DND-41 (cell line): ENCODE measurements at regions not wholly inside any gene's neighbourhood (a gene's known extent, or its start where the extent isn't known, plus 50 kb on each side); places are given as distances from the start of the nearest gene placed in this dataset.

Experiments used
- ATAC-seq: fragments of 200-7000 bp; cut with Tn5 transposase; 3 replicates; pipeline ENCODE4 v1.9.1; 2021; ENCODE audit warnings: low read depth; ENCODE audit not compliant: insufficient read depth
- DNase-seq: peaks from one replicate; pipeline ENCODE4 v3.0.0-alpha.2; 2020
- H2AFZ ChIP-seq: 2 replicates; pipeline ENCODE4 v1.6.0; 2012; ENCODE audit warnings: low read depth, low read length
- H3K27ac ChIP-seq: 2 replicates; pipeline ENCODE4 v1.5.1; 2012; ENCODE audit warnings: low read length, inconsistent platforms
- H3K27me3 ChIP-seq: fragments of 200-600 bp; sonication (generic); 2 replicates; pipeline ENCODE4 v1.6.0; 2012; ENCODE audit warnings: low read length, mild to moderate bottlenecking, inconsistent platforms; ENCODE audit not compliant: insufficient read depth, poor library complexity
- H3K36me3 ChIP-seq: 2 replicates; pipeline ENCODE4 v1.5.1; 2012; ENCODE audit warnings: low read length, inconsistent platforms; ENCODE audit not compliant: insufficient read depth
- H3K4me1 ChIP-seq: 2 replicates; pipeline ENCODE4 v1.5.1; 2012; ENCODE audit warnings: mild to moderate bottlenecking, low read length; ENCODE audit not compliant: insufficient read depth
- H3K4me2 ChIP-seq: 2 replicates; pipeline ENCODE4 v1.6.0; 2012; ENCODE audit warnings: mild to moderate bottlenecking, moderate library complexity, low read length, inconsistent platforms; ENCODE audit not compliant: insufficient read depth
- H3K4me3 ChIP-seq, 2 experiments: fragments of 200-600 bp in 1 of 2; shearing (Covaris generic) in 1 of 2; 2 replicates each; pipeline ENCODE4 v1.5.1; 2012 to 2016; ENCODE audit warnings: inconsistent platforms in 2 of 2, low read length in 2 of 2, mild to moderate bottlenecking in 2 of 2, low read depth in 1 of 2, moderate library complexity in 1 of 2
- H3K79me2 ChIP-seq: 2 replicates; pipeline ENCODE4 v1.6.0; 2012; ENCODE audit warnings: low read length, inconsistent platforms; ENCODE audit not compliant: insufficient read depth
- H3K9ac ChIP-seq: 2 replicates; pipeline ENCODE4 v1.6.0; 2012; ENCODE audit warnings: low read depth, mild to moderate bottlenecking, inconsistent platforms, low read length, moderate library complexity
- H3K9me3 ChIP-seq: 2 replicates; pipeline ENCODE4 v1.5.1; 2012; ENCODE audit warnings: low read length, moderate library complexity, mild to moderate bottlenecking, inconsistent platforms; ENCODE audit not compliant: insufficient read depth, severe bottlenecking
- H4K20me1 ChIP-seq: 2 replicates; pipeline ENCODE4 v1.6.0; 2012; ENCODE audit warnings: low read length; ENCODE audit not compliant: insufficient read depth
- CTCF ChIP-seq: IDR thresholded peaks from 2 replicates; pipeline ENCODE4 v1.5.1; 2012; ENCODE audit warnings: borderline replicate concordance, low read length, moderate library complexity, mild to moderate bottlenecking; ENCODE audit not compliant: poor library complexity, severe bottlenecking; ENCODE audit errors: extremely low read depth
- EZH2 ChIP-seq: IDR thresholded peaks from 3 replicates; pipeline ENCODE4 v1.6.1; 2012; ENCODE audit warnings: borderline replicate concordance, low read depth, mild to moderate bottlenecking, moderate library complexity, low read length, inconsistent platforms; ENCODE audit not compliant: severe bottlenecking

GRCh38 chr2:180734382-180734781, 246.0 kb upstream of the UBE2E3 start:
- Histone ChIP-seq H4K20me1 (no peaks in the 10 kb centered on the region), H3K4me1 (no peaks in the 10 kb centered on the region), H2AFZ (no peak overlapping the region), H3K4me2 (no peak overlapping the region), H3K27ac (no peak overlapping the region), H3K27me3 (peaks cover 13% of the 10 kb centered on the region), H3K9me3 (no peaks in the 10 kb centered on the region), H3K4me3 (no peak overlapping the region), H3K36me3 (no peaks in the 10 kb centered on the region), H3K9ac (no peak overlapping the region), H3K79me2 (no peaks in the 10 kb centered on the region)
- DNase-seq: no peak
- TF ChIP-seq CTCF: no peak
- TF ChIP-seq EZH2: no peak
- no peak for ATAC-seq

GRCh38 chr2:180733330-180733729, 247.1 kb upstream of the UBE2E3 start:
- no peak for ATAC-seq

GRCh38 chr2:180732337-180732736, 248.1 kb upstream of the UBE2E3 start:
- no peaks in the 10 kb centered on the region for H3K79me2 ChIP-seq
- ATAC-seq (no peak), DNase-seq (no peak)
- H3K27me3 ChIP-seq: peaks cover 13% of the 10 kb centered on the region
- no peak overlapping the region for H3K4me2 ChIP-seq
- no peak overlapping the region for H3K27ac ChIP-seq
- no peak overlapping the region for H3K9ac ChIP-seq
- H3K4me3 ChIP-seq: no peak overlapping the region
- H2AFZ ChIP-seq: no peak overlapping the region
- no peak for TF ChIP-seq EZH2
- no peak for TF ChIP-seq CTCF
- H3K4me1 ChIP-seq: no peaks in the 10 kb centered on the region
- no peaks in the 10 kb centered on the region for H4K20me1 ChIP-seq
- H3K9me3 ChIP-seq: no peaks in the 10 kb centered on the region
- H3K36me3 ChIP-seq: no peaks in the 10 kb centered on the region

More at GRCh38 chr2:180733330-180733729, 247.1 kb upstream of the UBE2E3 start:
- Histone ChIP-seq H3K36me3 (no peaks in the 10 kb centered on the region), H3K79me2 (no peaks in the 10 kb centered on the region), H3K4me1 (no peaks in the 10 kb centered on the region), H3K27ac (no peak overlapping the region), H3K4me2 (no peak overlapping the region), H3K4me3 (no peak overlapping the region), H3K27me3 (peaks cover 13% of the 10 kb centered on the region), H3K9ac (no peak overlapping the region), H3K9me3 (no peaks in the 10 kb centered on the region), H2AFZ (no peak overlapping the region), H4K20me1 (no peaks in the 10 kb centered on the region)
- DNase-seq: no peak
- TF ChIP-seq CTCF (no peak), EZH2 (no peak)

GRCh38 chr2:180730976-180731375, 249.4 kb upstream of the UBE2E3 start:
- DNase-seq (no peak), ATAC-seq (no peak)
- Histone ChIP-seq H4K20me1 (no peaks in the 10 kb centered on the region), H3K4me1 (no peaks in the 10 kb centered on the region), H3K9me3 (no peaks in the 10 kb centered on the region), H3K36me3 (no peaks in the 10 kb centered on the region), H2AFZ (no peak overlapping the region), H3K27me3 (peaks cover 7% of the 10 kb centered on the region), H3K27ac (no peak overlapping the region), H3K9ac (no peak overlapping the region), H3K79me2 (no peaks in the 10 kb centered on the region), H3K4me2 (no peak overlapping the region), H3K4me3 (no peak overlapping the region)
- TF ChIP-seq CTCF (no peak), EZH2 (no peak)
